ENCODE measurements at regions not wholly inside any gene's neighbourhood (a gene's known extent, or its start where the extent isn't known, plus 50 kb on each side); places are given as distances from the start of the nearest gene placed in this dataset.

- no peak overlapping the region for H3K27ac Mint-ChIP-seq
- DNase-seq = no peak
- H3K9me3 Mint-ChIP-seq = peaks cover 8% of the 10 kb centered on the region
- ChIA-PET POLR2A (no interaction called here), CTCF (interaction anchor here (0.6 kb wide), 1 partner anchor 206 kb away, joined by 3 read pairs; no protein-coding TSS in a partner anchor)
- no peaks in the 10 kb centered on the region for H3K4me1 Mint-ChIP-seq
- peaks cover 1% of the 10 kb centered on the region for H3K27me3 Mint-ChIP-seq
- no peak overlapping the region for H3K4me3 Mint-ChIP-seq
- H3K36me3 Mint-ChIP-seq (ENCODE audit: low read depth) = no peaks in the 10 kb centered on the region
These were observed 314.1 kb downstream of the KLF5 start for GRCh38 chr13:73372666-73373627.

GRCh38 chr13:73370066-73370465, 311.3 kb downstream of the KLF5 start:
- H3K27me3 Mint-ChIP-seq = peaks cover 1% of the 10 kb centered on the region
- POLR2A ChIA-PET = no interaction called here
- CTCF ChIA-PET = no interaction called here
- H3K4me1 Mint-ChIP-seq = no peaks in the 10 kb centered on the region
- no peak overlapping the region for H3K4me3 Mint-ChIP-seq
- H3K27ac Mint-ChIP-seq = no peak overlapping the region
- no peak for DNase-seq
- H3K36me3 Mint-ChIP-seq (ENCODE audit: low read depth) = no peaks in the 10 kb centered on the region
- no peaks in the 10 kb centered on the region for H3K9me3 Mint-ChIP-seq

GRCh38 chr13:73369095-73369494, 310.3 kb downstream of the KLF5 start:
- H3K27ac Mint-ChIP-seq = no peak overlapping the region
- H3K4me3 Mint-ChIP-seq = no peak overlapping the region
- no peaks in the 10 kb centered on the region for H3K9me3 Mint-ChIP-seq
- DNase-seq = no peak
- H3K27me3 Mint-ChIP-seq = peaks cover 1% of the 10 kb centered on the region
- H3K4me1 Mint-ChIP-seq = no peaks in the 10 kb centered on the region
- H3K36me3 Mint-ChIP-seq (ENCODE audit: low read depth) = no peaks in the 10 kb centered on the region
- ChIA-PET POLR2A (no interaction called here), CTCF (no interaction called here)

- Mint-ChIP-seq H3K4me1 (no peaks in the 10 kb centered on the region), H3K9me3 (no peaks in the 10 kb centered on the region), H3K36me3 (ENCODE audit: low read depth) (no peaks in the 10 kb centered on the region), H3K27ac (no peak overlapping the region), H3K4me3 (no peak overlapping the region), H3K27me3 (peaks cover 1% of the 10 kb centered on the region)
- ChIA-PET POLR2A (no interaction called here), CTCF (no interaction called here)
- DNase-seq = no peak
These were observed 309.8 kb downstream of the KLF5 start for GRCh38 chr13:73368608-73369007.

- no peaks in the 10 kb centered on the region for H3K9me3 Mint-ChIP-seq
- H3K27ac Mint-ChIP-seq = no peak overlapping the region
- ChIA-PET POLR2A (no interaction called here), CTCF (no interaction called here)
- DNase-seq = no peak
- peaks cover 1% of the 10 kb centered on the region for H3K27me3 Mint-ChIP-seq
- no peaks in the 10 kb centered on the region for H3K36me3 Mint-ChIP-seq (ENCODE audit: low read depth)
- no peaks in the 10 kb centered on the region for H3K4me1 Mint-ChIP-seq
- no peak overlapping the region for H3K4me3 Mint-ChIP-seq
These were observed 309.1 kb downstream of the KLF5 start for GRCh38 chr13:73367886-73368285.

GRCh38 chr13:73366241-73366640, 307.4 kb downstream of the KLF5 start:
- peaks cover 1% of the 10 kb centered on the region for H3K27me3 Mint-ChIP-seq
- DNase-seq = no peak
- no peak overlapping the region for H3K27ac Mint-ChIP-seq
- POLR2A ChIA-PET = no interaction called here
- H3K4me3 Mint-ChIP-seq = no peak overlapping the region
- no peaks in the 10 kb centered on the region for H3K9me3 Mint-ChIP-seq
- no peaks in the 10 kb centered on the region for H3K36me3 Mint-ChIP-seq (ENCODE audit: low read depth)
- H3K4me1 Mint-ChIP-seq = no peaks in the 10 kb centered on the region
- CTCF ChIA-PET = interaction anchor here (0.8 kb wide), 1 partner anchor 21 kb away, joined by 6 read pairs; no protein-coding TSS in a partner anchor

GRCh38 chr13:73365681-73366080, 306.9 kb downstream of the KLF5 start:
- Mint-ChIP-seq H3K9me3 (no peaks in the 10 kb centered on the region), H3K27me3 (peaks cover 1% of the 10 kb centered on the region), H3K4me1 (no peaks in the 10 kb centered on the region), H3K4me3 (no peak overlapping the region), H3K27ac (no peak overlapping the region), H3K36me3 (ENCODE audit: low read depth) (no peaks in the 10 kb centered on the region)
- POLR2A ChIA-PET = no interaction called here
- CTCF ChIA-PET = interaction anchor here (0.8 kb wide), 1 partner anchor 22 kb away, joined by 6 read pairs; no protein-coding TSS in a partner anchor
- DNase-seq = no peak

GRCh38 chr13:73365252-73365651, 306.4 kb downstream of the KLF5 start:
- no peaks in the 10 kb centered on the region for H3K4me1 Mint-ChIP-seq

GRCh38 chr13:73364736-73365135, 305.9 kb downstream of the KLF5 start:
- Mint-ChIP-seq H3K27ac (no peak overlapping the region), H3K36me3 (ENCODE audit: low read depth) (no peaks in the 10 kb centered on the region), H3K4me3 (no peak overlapping the region), H3K27me3 (peaks cover 1% of the 10 kb centered on the region), H3K4me1 (no peaks in the 10 kb centered on the region), H3K9me3 (no peaks in the 10 kb centered on the region)
- CTCF ChIA-PET = no interaction called here
- POLR2A ChIA-PET = no interaction called here
- DNase-seq = no peak

More at GRCh38 chr13:73365252-73365651, 306.4 kb downstream of the KLF5 start:
- no peaks in the 10 kb centered on the region for H3K9me3 Mint-ChIP-seq
- DNase-seq = no peak
- ChIA-PET CTCF (interaction anchor here (0.8 kb wide), 1 partner anchor 22 kb away, joined by 6 read pairs; no protein-coding TSS in a partner anchor), POLR2A (no interaction called here)
- H3K36me3 Mint-ChIP-seq (ENCODE audit: low read depth) = no peaks in the 10 kb centered on the region
- H3K4me3 Mint-ChIP-seq = no peak overlapping the region
- H3K27me3 Mint-ChIP-seq = peaks cover 1% of the 10 kb centered on the region
- no peak overlapping the region for H3K27ac Mint-ChIP-seq

- POLR2A ChIA-PET = no interaction called here
- no peak overlapping the region for H3K27ac Mint-ChIP-seq
These were observed 299.8 kb downstream of the KLF5 start for GRCh38 chr13:73358606-73359095.

GRCh38 chr13:73355134-73355533, 296.3 kb downstream of the KLF5 start:
- no peak overlapping the region for H3K4me3 Mint-ChIP-seq
- H3K27ac Mint-ChIP-seq = no peak overlapping the region
- ChIA-PET CTCF (no interaction called here), POLR2A (no interaction called here)
- peaks cover 1% of the 10 kb centered on the region for H3K36me3 Mint-ChIP-seq (ENCODE audit: low read depth)
- H3K27me3 Mint-ChIP-seq = no peaks in the 10 kb centered on the region
- DNase-seq = no peak
- peaks cover 4% of the 10 kb centered on the region for H3K9me3 Mint-ChIP-seq
- no peaks in the 10 kb centered on the region for H3K4me1 Mint-ChIP-seq

More at GRCh38 chr13:73358606-73359095, 299.8 kb downstream of the KLF5 start:
- Mint-ChIP-seq H3K36me3 (ENCODE audit: low read depth) (peaks cover 1% of the 10 kb centered on the region), H3K9me3 (peaks cover 4% of the 10 kb centered on the region), H3K4me1 (no peaks in the 10 kb centered on the region), H3K27me3 (no peaks in the 10 kb centered on the region), H3K4me3 (no peak overlapping the region)
- CTCF ChIA-PET = no interaction called here
- DNase-seq = no peak

- Mint-ChIP-seq H3K36me3 (ENCODE audit: low read depth) (peaks cover 1% of the 10 kb centered on the region), H3K4me1 (no peaks in the 10 kb centered on the region), H3K9me3 (peaks cover 4% of the 10 kb centered on the region), H3K27me3 (peaks cover 9% of the 10 kb centered on the region), H3K4me3 (no peak overlapping the region), H3K27ac (no peak overlapping the region)
- DNase-seq = no peak
- CTCF ChIA-PET = no interaction called here
- POLR2A ChIA-PET = no interaction called here
These were observed 292.9 kb downstream of the KLF5 start for GRCh38 chr13:73351730-73352129.

- no peak overlapping the region for H3K4me3 Mint-ChIP-seq
These were observed 282.9 kb downstream of the KLF5 start for GRCh38 chr13:73341748-73342147.

More at GRCh38 chr13:73341748-73342147, 282.9 kb downstream of the KLF5 start:
- DNase-seq = no peak
- Mint-ChIP-seq H3K27me3 (no peaks in the 10 kb centered on the region), H3K27ac (no peak overlapping the region), H3K4me1 (no peaks in the 10 kb centered on the region), H3K9me3 (no peaks in the 10 kb centered on the region), H3K36me3 (ENCODE audit: low read depth) (no peaks in the 10 kb centered on the region)
- ChIA-PET POLR2A (no interaction called here), CTCF (no interaction called here)

Measured in activated CD4-positive, alpha-beta T cell treated with anti-CD3 and anti-CD28 coated beads, Interleukin-2, amount 10 ng/mL, durations not matched to agents 7 days and 5 days (primary cell).